GM04503 (cell line): ENCODE measurements at regions not wholly inside any gene's neighbourhood (a gene's known extent, or its start where the extent isn't known, plus 50 kb on each side); places are given as distances from the start of the nearest gene placed in this dataset.

Experiments
- DNase-seq: peaks from one replicate; pipeline ENCODE4 v3.0.0-alpha.2; 2012; ENCODE audit warnings: low read depth

- no peak for DNase-seq
Observed at GRCh38 chr5:3393920-3394597, 201.6 kb upstream of the IRX1 start.

GRCh38 chr5:3393122-3393919 lies 202.3 kb upstream of the IRX1 start:
- DNase-seq = no peak

GRCh38 chr5:3392306-3392939 lies 203.2 kb upstream of the IRX1 start:
- DNase-seq = no peak

- DNase-seq = no peak
Observed at GRCh38 chr5:3391210-3391609, 204.4 kb upstream of the IRX1 start.

GRCh38 chr5:3389471-3390026 lies 206.1 kb upstream of the IRX1 start:
- no peak for DNase-seq

- DNase-seq = no peak
Observed at GRCh38 chr5:3386637-3387036, 209.0 kb upstream of the IRX1 start.

GRCh38 chr5:3385991-3386519 lies 209.6 kb upstream of the IRX1 start:
- DNase-seq = no peak

GRCh38 chr5:3384531-3384930 lies 211.1 kb upstream of the IRX1 start:
- DNase-seq = no peak

- DNase-seq = no peak
Observed at GRCh38 chr5:3382782-3383181, 212.8 kb upstream of the IRX1 start.

GRCh38 chr5:3382151-3382550 lies 213.5 kb upstream of the IRX1 start:
- DNase-seq = no peak

- DNase-seq = no peak
Observed at GRCh38 chr5:3381206-3381825, 214.3 kb upstream of the IRX1 start.

GRCh38 chr5:3380689-3381088 lies 214.9 kb upstream of the IRX1 start:
- no peak for DNase-seq

GRCh38 chr5:3377831-3378230 lies 217.8 kb upstream of the IRX1 start:
- DNase-seq = no peak

GRCh38 chr5:3377176-3377575 lies 218.5 kb upstream of the IRX1 start:
- DNase-seq = no peak

GRCh38 chr5:3376611-3377010 lies 219.0 kb upstream of the IRX1 start:
- DNase-seq = no peak

GRCh38 chr5:3375586-3376311 lies 219.9 kb upstream of the IRX1 start:
- no peak for DNase-seq

GRCh38 chr5:3373391-3373790 lies 222.2 kb upstream of the IRX1 start:
- DNase-seq = no peak

- DNase-seq = no peak
Observed at GRCh38 chr5:3372289-3372688, 223.3 kb upstream of the IRX1 start.

GRCh38 chr5:3365501-3366215 lies 230.0 kb upstream of the IRX1 start:
- DNase-seq = no peak

GRCh38 chr5:3364941-3365340 lies 230.7 kb upstream of the IRX1 start:
- DNase-seq = no peak

- no peak for DNase-seq
Observed at GRCh38 chr5:3364433-3364832, 231.2 kb upstream of the IRX1 start.
